ENCODE measurements at regions not wholly inside any gene's neighbourhood (a gene's known extent, or its start where the extent isn't known, plus 50 kb on each side); places are given as distances from the start of the nearest gene placed in this dataset.

- peak; percentile 10 for DNase-seq (ENCODE audit: low spot score)
Observed at GRCh38 chr14:97687944-97688630, 890.9 kb downstream of the VRK1 start.

- DNase-seq (ENCODE audit: low spot score), result peak; percentile 4
Observed at GRCh38 chr14:97688631-97689336, 891.6 kb downstream of the VRK1 start.

- DNase-seq (ENCODE audit: low spot score), result no peak
Observed at GRCh38 chr14:97692084-97692483, 894.9 kb downstream of the VRK1 start.

GRCh38 chr14:97695456-97695981, 898.3 kb downstream of the VRK1 start:
- no peak for DNase-seq (ENCODE audit: low spot score)

GRCh38 chr14:97697772-97698171, 900.6 kb downstream of the VRK1 start:
- no peak for DNase-seq (ENCODE audit: low spot score)

- DNase-seq (ENCODE audit: low spot score), result no peak
Observed at GRCh38 chr14:97699026-97699425, 901.8 kb downstream of the VRK1 start.

GRCh38 chr14:97703006-97703760, 906.0 kb downstream of the VRK1 start:
- DNase-seq (ENCODE audit: low spot score), result no peak

GRCh38 chr14:97704316-97704885, 907.2 kb downstream of the VRK1 start:
- DNase-seq (ENCODE audit: low spot score), result no peak

GRCh38 chr14:97705107-97705506, 907.9 kb downstream of the VRK1 start:
- DNase-seq (ENCODE audit: low spot score), result no peak

GRCh38 chr14:97705976-97706375, 908.8 kb downstream of the VRK1 start:
- no peak for DNase-seq (ENCODE audit: low spot score)

GRCh38 chr14:97706819-97707218, 909.6 kb downstream of the VRK1 start:
- no peak for DNase-seq (ENCODE audit: low spot score)

GRCh38 chr14:97707603-97708002, 910.4 kb downstream of the VRK1 start:
- DNase-seq (ENCODE audit: low spot score), result no peak

- no peak for DNase-seq (ENCODE audit: low spot score)
Observed at GRCh38 chr14:97709552-97709951, 912.4 kb downstream of the VRK1 start.

GRCh38 chr14:97710726-97711125, 913.5 kb downstream of the VRK1 start:
- no peak for DNase-seq (ENCODE audit: low spot score)

GRCh38 chr14:97712471-97712870, 915.3 kb downstream of the VRK1 start:
- DNase-seq (ENCODE audit: low spot score), result no peak

- DNase-seq (ENCODE audit: low spot score), result no peak
Observed at GRCh38 chr14:97713023-97713422, 915.8 kb downstream of the VRK1 start.

GRCh38 chr14:97718886-97719442, 921.8 kb downstream of the VRK1 start:
- DNase-seq (ENCODE audit: low spot score), result no peak

GRCh38 chr14:97719931-97720330, 922.7 kb downstream of the VRK1 start:
- DNase-seq (ENCODE audit: low spot score), result no peak

GRCh38 chr14:97723351-97723750, 926.2 kb downstream of the VRK1 start:
- no peak for DNase-seq (ENCODE audit: low spot score)

GRCh38 chr14:97723819-97724218, 926.6 kb downstream of the VRK1 start:
- no peak for DNase-seq (ENCODE audit: low spot score)

GRCh38 chr14:97724265-97724731, 927.1 kb downstream of the VRK1 start:
- DNase-seq (ENCODE audit: low spot score), result no peak

- DNase-seq (ENCODE audit: low spot score), result no peak
Observed at GRCh38 chr14:97726676-97727075, 929.5 kb downstream of the VRK1 start.

Measured in AG08395 (cell line).